ENCODE measurements at regions not wholly inside any gene's neighbourhood (a gene's known extent, or its start where the extent isn't known, plus 50 kb on each side); places are given as distances from the start of the nearest gene placed in this dataset.
A peak's percentile ranks its signal among the peaks of the same experiment; 100 is the strongest.

- Histone ChIP-seq H3K27me3 (no peaks in the 10 kb centered on the region), H3K36me3 (no peaks in the 10 kb centered on the region), H3K4me1 (peaks cover 0 to 3% (median 0%) of the 10 kb centered on the region in 12 donors), H3K4me3 (no peak overlapping the region), H3K9me3 (peaks cover 0 to 36% (median 10%) of the 10 kb centered on the region in 12 donors), H3K27ac (no peak overlapping the region)
- no peak for TF ChIP-seq CTCF (IDR thresholded peaks at IDR 0.05)
- no peak for TF ChIP-seq POLR2A (IDR thresholded peaks at IDR 0.05)
- no peak for DNase-seq
- ATAC-seq = peak in 1 of 4 donors; percentile 37
- intact Hi-C loops (cut with DNase I) = no loop called here
Measured at GRCh38 chr2:150383587-150383986, 103.9 kb downstream of the RND3 start.

DNA sequence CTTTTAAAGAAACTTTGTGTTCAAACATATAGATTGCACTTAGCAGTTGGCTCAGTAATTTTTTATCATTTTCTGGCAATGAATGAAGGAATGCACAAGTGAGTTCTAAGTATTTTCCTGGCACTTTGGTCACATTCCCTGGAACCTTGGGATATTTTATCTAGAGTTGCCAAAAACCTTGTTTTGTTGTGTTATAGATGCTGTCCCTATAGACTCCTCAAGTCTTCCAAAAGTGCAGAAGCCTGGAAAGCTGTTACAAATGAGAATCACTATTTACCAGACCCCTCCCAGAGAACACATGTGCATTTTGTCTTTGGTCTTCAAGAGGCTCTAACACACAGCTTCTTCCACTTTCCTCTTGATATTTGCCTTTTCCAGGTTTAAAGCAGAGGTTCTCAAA, 108.3 kb downstream of the RND3 start:
- peaks cover 0 to 18% (median 0%) of the 10 kb centered on the region in 12 donors for H3K9me3 ChIP-seq
- no peak overlapping the region for H3K27ac ChIP-seq
- no peaks in the 10 kb centered on the region for H3K36me3 ChIP-seq
- H3K27me3 ChIP-seq = no peaks in the 10 kb centered on the region
- intact Hi-C loops (cut with DNase I) = no loop called here
- no peak overlapping the region for H3K4me3 ChIP-seq
- peaks cover 0 to 4% (median 0%) of the 10 kb centered on the region in 12 donors for H3K4me1 ChIP-seq
- TF ChIP-seq CTCF (IDR thresholded peaks at IDR 0.05) = no peak
- TF ChIP-seq POLR2A (IDR thresholded peaks at IDR 0.05) = no peak
- ATAC-seq (no peak), DNase-seq (no peak)

DNA sequence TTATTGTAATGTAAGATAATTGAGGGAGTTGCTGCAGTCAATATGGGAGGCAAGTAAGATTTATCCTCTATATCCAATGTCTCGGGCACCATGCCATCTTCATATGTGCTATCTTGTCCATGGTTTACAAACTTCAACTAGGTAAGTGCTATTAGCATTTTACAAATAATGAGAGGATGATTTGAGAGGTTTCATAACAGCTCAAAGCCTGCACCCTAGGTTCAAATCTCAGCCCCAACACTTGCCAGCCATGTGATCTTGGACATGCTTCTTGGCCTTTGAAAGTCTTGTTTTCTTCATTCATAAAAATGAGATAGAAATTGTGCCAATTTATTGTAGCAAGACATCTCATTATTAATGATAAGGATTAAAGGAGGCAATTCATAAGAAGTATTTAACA, 108.8 kb downstream of the RND3 start:
- ATAC-seq (no peak), DNase-seq (no peak)
- Histone ChIP-seq H3K36me3 (no peaks in the 10 kb centered on the region), H3K4me1 (peaks cover 0 to 4% (median 0%) of the 10 kb centered on the region in 12 donors), H3K9me3 (peaks cover 0 to 15% (median 0%) of the 10 kb centered on the region in 12 donors), H3K27ac (no peak overlapping the region), H3K27me3 (no peaks in the 10 kb centered on the region), H3K4me3 (no peak overlapping the region)
- intact Hi-C loops (cut with DNase I) = no loop called here
- no peak for TF ChIP-seq POLR2A (IDR thresholded peaks at IDR 0.05)
- no peak for TF ChIP-seq CTCF (IDR thresholded peaks at IDR 0.05)
- 90 to 100% (median 96%) methylated on average over 1 of the region's 1 CpG for WGBS, 4 donors

- Histone ChIP-seq H3K36me3 (no peaks in the 10 kb centered on the region), H3K4me3 (no peak overlapping the region), H3K27me3 (no peaks in the 10 kb centered on the region), H3K9me3 (peaks cover 0 to 6% (median under 1%) of the 10 kb centered on the region in 12 donors), H3K27ac (no peak overlapping the region), H3K4me1 (peaks cover 0 to 4% (median 0%) of the 10 kb centered on the region in 12 donors)
- no peak for TF ChIP-seq CTCF (IDR thresholded peaks at IDR 0.05)
- no peak for TF ChIP-seq POLR2A (IDR thresholded peaks at IDR 0.05)
- ATAC-seq (peak in 1 of 4 donors; percentile 76), DNase-seq (peak in 1 of 5 donors; percentile 13)
- 71 to 84% (median 77%) methylated on average over 7 of the region's 7 CpGs for WGBS, 4 donors
- intact Hi-C loops (cut with DNase I) = no loop called here
Measured at GRCh38 chr2:150376553-150377335, 110.7 kb downstream of the RND3 start.
